ENCODE measurements at regions not wholly inside any gene's neighbourhood (a gene's known extent, or its start where the extent isn't known, plus 50 kb on each side); places are given as distances from the start of the nearest gene placed in this dataset.
"Not testable (repeated sequence)": the region's sequence is repeated elsewhere in the genome, so short reads cannot be mapped to it uniquely, and the experiment has no call there.

GRCh38 chr9:65459756-65460320, 174.8 kb upstream of the FOXD4L5 start:
- DNase-seq: no peak
- Histone ChIP-seq H3K4me1 (no peaks in the 10 kb centered on the region), H3K27me3 (no peaks in the 10 kb centered on the region), H3K36me3 (no peaks in the 10 kb centered on the region), H3K9me3 (no peaks in the 10 kb centered on the region; the same call in 1 of the 2 replicates), H3K4me3 (ENCODE audit: low read depth, low read length) (no peak overlapping the region)
- no peak for TF ChIP-seq CTCF (IDR thresholded peaks at IDR 0.05; ENCODE audit: low read depth, low read length)

- no peak for TF ChIP-seq CTCF (IDR thresholded peaks at IDR 0.05; ENCODE audit: low read depth, low read length)
- H3K9me3 ChIP-seq: no peaks in the 10 kb centered on the region; the same call in 1 of the 2 replicates
- no peaks in the 10 kb centered on the region for H3K36me3 ChIP-seq
- no peaks in the 10 kb centered on the region for H3K27me3 ChIP-seq
- DNase-seq: no peak
- H3K4me1 ChIP-seq: no peaks in the 10 kb centered on the region
- no peak overlapping the region for H3K4me3 ChIP-seq (ENCODE audit: low read depth, low read length)
These were observed 174.0 kb upstream of the FOXD4L5 start for GRCh38 chr9:65458992-65459391.

DNA sequence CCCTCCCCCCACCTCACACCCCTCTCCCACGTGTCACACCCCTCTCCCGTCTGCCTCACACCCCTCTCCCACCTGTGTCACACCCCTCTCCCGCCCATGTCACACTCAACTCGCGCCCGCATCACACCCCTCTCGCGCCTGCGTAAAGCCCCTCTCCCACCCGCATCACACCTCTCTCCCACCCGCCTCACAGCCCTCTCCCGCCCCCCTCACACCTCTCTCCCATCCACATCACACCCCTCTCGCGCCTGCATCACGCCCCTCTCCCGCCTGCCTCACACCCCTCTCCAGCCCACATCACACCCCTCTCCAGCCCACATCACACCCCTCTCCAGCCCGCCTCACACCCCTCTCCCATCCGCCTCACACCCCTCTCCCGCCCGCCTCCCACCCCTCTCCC, 173.5 kb upstream of the FOXD4L5 start:
- Histone ChIP-seq H3K9me3 (no peaks in the 10 kb centered on the region; the same call in 1 of the 2 replicates), H3K27me3 (no peaks in the 10 kb centered on the region), H3K4me3 (ENCODE audit: low read depth, low read length) (no peak overlapping the region), H3K36me3 (no peaks in the 10 kb centered on the region), H3K4me1 (no peaks in the 10 kb centered on the region)
- TF ChIP-seq CTCF (IDR thresholded peaks at IDR 0.05; ENCODE audit: low read depth, low read length): no peak
- no peak for DNase-seq

GRCh38 chr9:65456991-65457390, 172.0 kb upstream of the FOXD4L5 start:
- not testable (repeated sequence) for H3K4me1 ChIP-seq; H3K9me3 ChIP-seq; DNase-seq; H3K4me3 ChIP-seq (ENCODE audit: low read depth, low read length); H3K27me3 ChIP-seq; H3K36me3 ChIP-seq

DNA sequence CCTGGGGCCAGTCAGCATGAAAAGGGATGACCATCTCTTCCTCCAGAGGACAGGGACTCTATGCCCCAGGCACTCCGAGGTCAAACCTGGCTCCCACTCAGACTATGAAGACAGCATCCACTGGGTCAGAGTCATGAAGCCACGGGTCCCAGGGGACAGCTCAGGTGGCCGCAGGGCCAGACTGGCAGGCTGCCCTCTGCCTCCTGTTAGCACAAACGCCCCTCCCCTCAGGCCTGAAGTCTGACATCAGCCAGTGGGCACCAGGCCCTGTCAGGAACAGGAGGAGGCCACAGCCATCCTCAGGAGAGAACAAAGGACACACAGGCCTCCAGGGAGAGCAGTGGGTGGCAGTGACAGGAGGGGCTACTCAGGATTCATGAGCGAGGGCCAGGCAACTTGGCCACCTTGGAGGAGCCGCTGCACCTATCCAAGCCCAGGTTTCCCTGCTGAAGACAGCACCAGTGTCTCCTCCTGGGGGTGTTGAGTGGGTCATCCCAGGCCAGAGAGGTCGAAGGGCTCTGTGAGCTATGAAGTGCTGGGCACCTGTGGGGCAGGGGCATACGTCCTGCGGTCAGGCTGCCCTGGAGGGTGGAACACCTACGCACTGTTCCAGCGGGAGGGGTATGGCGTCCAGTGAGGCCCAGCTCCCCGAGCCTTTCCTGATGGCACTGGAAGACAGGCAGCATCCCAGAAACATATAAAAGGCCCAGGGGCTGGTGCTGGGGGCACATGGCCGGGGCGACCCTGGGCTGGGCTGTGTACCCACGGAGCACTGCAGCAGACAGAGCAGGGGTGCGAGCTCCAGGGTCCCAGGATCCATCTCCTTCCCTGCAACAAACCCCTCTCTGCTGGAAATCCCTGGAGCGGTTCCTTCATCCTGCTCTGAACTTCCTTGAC, 171.0 kb upstream of the FOXD4L5 start:
- not testable (repeated sequence) for DNase-seq; H3K9me3 ChIP-seq; H3K4me3 ChIP-seq (ENCODE audit: low read depth, low read length); H3K27me3 ChIP-seq; H3K4me1 ChIP-seq; H3K36me3 ChIP-seq

DNA sequence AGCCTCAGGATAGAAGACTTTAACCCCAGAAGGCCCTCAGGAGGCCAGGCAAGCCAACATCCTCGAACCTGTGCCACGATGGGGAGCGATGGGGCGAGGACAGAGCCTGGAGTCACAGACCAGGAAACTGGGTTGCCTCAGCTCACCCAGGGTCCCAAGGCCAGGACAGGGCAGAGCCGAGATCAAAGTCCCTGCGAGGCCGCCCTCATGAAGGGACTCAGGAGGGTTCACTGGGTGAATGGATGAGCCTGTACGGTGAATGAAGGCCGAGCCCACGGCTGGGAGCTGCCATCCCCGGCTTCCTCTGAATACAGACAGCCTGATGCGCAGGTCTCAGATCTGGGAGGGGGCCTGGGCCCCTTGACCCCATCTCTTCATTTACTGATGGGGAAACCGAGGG, 170.1 kb upstream of the FOXD4L5 start:
- H3K4me3 ChIP-seq (ENCODE audit: low read depth, low read length): not testable (repeated sequence)

DNA sequence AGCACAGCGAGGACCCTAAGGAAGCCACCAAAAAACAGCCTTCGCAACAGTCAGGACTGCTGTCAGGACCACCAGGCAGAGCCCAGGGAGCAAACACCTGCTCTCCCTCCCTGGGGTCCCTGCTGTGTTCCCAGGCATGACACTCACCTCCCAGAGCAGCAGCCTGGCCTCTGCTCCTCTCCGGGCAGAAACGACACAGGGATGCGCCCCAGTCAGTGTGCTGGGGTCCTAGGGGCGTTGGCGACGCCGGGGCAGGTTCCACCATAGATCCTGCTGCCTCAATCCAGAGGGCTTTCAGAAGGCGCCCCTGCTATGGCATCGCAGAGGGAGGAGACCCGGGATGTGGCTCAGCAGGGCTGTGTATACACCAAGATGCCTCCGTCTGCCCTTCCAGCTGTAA, 169.7 kb upstream of the FOXD4L5 start:
- DNase-seq; H3K4me3 ChIP-seq (ENCODE audit: low read depth, low read length); H3K36me3 ChIP-seq; H3K4me1 ChIP-seq; H3K9me3 ChIP-seq; H3K27me3 ChIP-seq: not testable (repeated sequence)

More for the DNA sequence above, 170.1 kb upstream of the FOXD4L5 start:
- not testable (repeated sequence) for H3K4me1 ChIP-seq, H3K27me3 ChIP-seq, H3K9me3 ChIP-seq, DNase-seq, H3K36me3 ChIP-seq

DNA sequence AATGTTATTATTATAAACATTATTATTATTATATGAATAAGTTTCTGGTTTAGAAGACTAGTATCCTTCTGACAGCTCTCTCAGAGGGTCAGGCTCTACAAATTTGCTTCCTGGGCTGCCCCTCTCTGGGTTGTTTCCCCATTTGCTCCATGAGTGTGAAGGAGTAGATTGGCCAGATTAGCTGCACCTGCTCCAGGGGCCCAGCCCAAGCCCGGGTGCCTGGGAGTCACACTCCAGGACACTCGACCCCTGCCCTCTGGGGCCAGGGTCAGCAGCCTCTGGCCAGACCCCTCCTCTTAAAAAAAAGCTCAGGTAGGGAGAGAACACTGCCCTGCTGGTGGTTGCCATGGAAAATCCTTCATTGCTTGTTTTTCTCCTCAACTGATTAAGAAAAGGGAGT, 169.0 kb upstream of the FOXD4L5 start:
- not testable (repeated sequence) for H3K9me3 ChIP-seq; H3K4me3 ChIP-seq (ENCODE audit: low read depth, low read length); H3K36me3 ChIP-seq; DNase-seq; H3K4me1 ChIP-seq; H3K27me3 ChIP-seq

- not testable (repeated sequence) for H3K4me3 ChIP-seq (ENCODE audit: low read depth, low read length); H3K9me3 ChIP-seq; H3K4me1 ChIP-seq; H3K27me3 ChIP-seq; H3K36me3 ChIP-seq; DNase-seq
These were observed 165.0 kb upstream of the FOXD4L5 start for GRCh38 chr9:65449886-65450610.

All from BE2C (cell line).